ENCODE measurements at regions not wholly inside any gene's neighbourhood (a gene's known extent, or its start where the extent isn't known, plus 50 kb on each side); places are given as distances from the start of the nearest gene placed in this dataset.

- no peak for DNase-seq
Observed at GRCh38 chr13:73133531-73133930, 74.7 kb downstream of the KLF5 start.

GRCh38 chr13:73131247-73131646 lies 72.4 kb downstream of the KLF5 start:
- no peak for DNase-seq

DNA sequence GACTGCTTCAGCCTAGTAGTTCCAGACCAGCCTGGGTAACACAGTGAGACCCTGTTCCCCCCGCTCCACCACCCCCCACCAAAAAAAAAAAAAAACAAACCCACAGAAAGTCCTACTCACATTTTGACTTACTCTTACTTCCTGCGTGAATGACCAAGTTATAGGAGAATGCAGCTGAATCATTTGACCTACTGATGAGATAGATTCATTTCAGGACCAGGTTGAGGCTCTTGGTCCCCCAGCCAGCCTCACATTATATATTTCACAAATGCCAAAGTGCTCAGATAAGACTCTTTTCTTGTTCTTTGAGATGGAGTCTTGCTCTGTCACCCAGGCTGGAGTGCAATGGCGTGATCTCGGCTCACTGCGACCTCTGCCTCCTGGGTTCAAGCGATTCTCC lies 70.2 kb downstream of the KLF5 start:
- no peak for DNase-seq
